AG08396 (cell line): ENCODE measurements at regions not wholly inside any gene's neighbourhood (a gene's known extent, or its start where the extent isn't known, plus 50 kb on each side); places are given as distances from the start of the nearest gene placed in this dataset.
"Not testable (repeated sequence)": the region's sequence is repeated elsewhere in the genome, so short reads cannot be mapped to it uniquely, and the experiment has no call there.

ENCODE experiments used
- DNase-seq: peaks from one replicate; pipeline ENCODE4 v3.0.0; 2012; ENCODE audit warnings: low spot score, mixed read lengths

DNA sequence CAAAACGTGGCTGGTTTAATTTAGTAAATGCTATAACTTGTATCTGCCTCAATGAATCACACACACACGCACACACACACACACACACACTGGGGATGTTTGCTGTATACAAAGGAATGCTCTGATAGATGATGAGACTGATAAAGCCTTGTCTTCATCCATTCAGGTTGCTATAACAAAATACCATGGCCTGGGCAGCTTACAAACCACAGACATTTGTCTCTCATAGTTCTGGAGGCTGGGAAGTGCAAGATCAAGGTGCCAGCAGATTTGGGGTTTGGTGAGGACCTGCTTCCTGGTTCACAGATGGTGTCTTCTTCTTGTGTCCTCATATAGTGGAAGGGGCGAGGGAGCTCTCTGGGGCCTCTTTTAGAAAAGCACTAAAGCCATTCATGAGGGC lies 149.5 kb upstream of the HDAC4 start:
- no peak for DNase-seq

DNA sequence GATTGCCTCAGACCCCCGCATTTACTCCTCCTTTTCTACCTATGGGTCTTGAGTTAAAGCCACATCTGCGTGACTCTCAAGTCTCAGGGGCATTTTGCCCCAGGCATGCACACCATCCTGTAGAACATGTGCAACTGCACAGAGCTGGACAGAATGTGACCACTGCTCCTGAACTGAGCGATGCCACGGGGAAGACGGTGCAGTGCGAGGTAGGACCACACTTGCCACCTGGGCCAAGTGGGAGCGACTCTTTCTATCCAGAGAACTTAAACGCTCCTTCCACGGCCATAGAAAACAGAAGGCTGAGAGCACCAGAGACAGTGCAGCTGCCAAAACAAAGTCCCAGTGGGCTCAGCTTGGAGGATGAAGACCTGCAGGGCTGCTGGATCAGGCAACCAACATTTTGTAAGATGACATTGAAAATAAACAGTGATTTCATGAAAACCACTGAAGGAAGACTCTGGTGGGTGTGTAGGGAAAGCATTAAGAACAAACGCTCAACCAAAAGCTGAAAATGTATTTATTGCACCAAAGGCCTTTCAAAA lies 149.0 kb upstream of the HDAC4 start:
- DNase-seq = no peak

GRCh38 chr2:239548965-239549595 lies 148.3 kb upstream of the HDAC4 start:
- DNase-seq = no peak

DNA sequence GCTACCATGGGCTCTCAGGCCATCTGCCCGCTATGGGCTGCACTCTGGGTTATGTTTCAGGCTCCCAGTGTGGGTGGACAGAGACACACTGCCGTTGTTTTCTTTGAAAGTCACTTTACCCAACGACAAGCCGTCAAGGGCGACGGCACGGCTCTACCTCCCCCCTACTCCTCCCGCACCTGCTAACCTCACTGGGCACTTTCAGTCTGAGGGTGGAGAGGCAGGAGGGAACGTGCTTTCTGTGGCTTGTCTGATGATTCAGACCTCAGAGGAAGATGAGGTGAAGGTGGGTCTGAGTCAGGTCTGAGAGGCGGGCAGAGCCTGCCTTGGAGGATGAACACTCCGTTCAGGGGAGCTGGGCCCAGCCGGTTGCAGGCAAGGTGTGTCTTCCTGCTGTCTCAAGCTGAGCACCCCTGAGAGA lies 147.6 kb upstream of the HDAC4 start:
- no peak for DNase-seq

- not testable (repeated sequence) for DNase-seq
Observed at GRCh38 chr2:239547140-239547539, 146.3 kb upstream of the HDAC4 start.

GRCh38 chr2:239546541-239546940 lies 145.7 kb upstream of the HDAC4 start:
- DNase-seq = no peak

GRCh38 chr2:239545741-239546392 lies 145.0 kb upstream of the HDAC4 start:
- DNase-seq = no peak

DNA sequence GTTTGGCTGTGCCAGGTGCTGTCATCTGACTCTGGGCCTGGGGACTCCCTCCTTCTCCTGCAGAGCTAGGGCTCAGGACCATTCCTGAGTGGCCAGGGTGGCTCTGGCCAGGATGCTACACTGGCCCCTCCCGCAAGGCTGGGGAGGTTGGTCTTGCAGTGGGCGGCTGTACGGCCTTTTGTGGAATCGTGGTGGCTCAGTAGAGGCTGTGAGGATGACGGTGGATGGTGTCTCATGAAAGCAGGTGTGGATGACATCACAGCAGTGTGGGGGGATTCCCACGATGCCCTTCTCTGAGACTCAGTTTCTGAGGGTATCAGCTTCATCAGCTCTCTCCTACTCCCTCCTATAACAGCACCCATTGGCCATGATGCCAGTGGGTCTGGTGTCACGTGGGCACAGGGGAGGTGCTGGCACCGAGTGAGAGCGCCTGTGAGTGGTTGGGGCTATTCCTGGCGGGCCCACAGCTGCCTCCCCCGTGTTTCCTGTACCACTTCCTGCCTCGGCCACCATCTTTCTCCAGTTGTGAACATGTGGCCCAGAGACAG lies 144.2 kb upstream of the HDAC4 start:
- DNase-seq = no peak

DNA sequence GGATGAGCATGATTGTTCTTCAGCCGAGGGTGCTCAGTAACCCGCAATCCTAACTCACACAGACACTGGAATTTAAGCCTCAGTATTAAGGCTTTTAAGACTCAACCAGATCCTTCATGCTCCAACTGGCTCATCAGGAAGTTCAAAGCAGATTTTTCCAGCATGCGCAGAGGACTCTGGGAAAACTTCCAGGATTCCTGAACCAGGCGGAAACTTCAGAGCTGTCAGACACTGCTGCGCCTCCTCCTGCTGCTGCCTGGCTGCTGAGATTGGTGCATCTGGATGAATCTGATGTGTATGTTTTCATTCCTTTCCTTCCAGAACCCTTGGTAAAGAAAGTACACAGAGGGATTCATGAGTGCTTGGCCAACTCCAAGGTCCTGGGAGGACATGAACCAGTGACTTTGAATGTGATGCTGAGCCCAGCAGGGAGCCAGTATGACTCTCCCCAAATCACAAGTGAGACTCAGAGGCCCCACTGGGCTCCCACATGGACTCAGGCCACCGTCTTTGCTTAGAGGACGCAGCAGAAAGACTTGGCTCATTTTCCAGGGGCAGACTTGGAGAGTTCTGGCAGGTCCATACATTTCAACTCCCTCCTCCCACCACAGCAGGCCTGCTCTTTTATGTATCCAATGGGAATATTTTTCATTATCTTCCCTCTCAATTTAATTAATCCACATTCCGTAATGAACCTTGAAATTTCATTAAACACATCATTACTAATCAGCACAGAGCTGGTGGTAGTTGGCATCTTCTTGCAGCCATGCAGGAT lies 143.5 kb upstream of the HDAC4 start:
- peak; percentile 30 for DNase-seq

GRCh38 chr2:239543702-239544101 lies 142.9 kb upstream of the HDAC4 start:
- no peak for DNase-seq

DNA sequence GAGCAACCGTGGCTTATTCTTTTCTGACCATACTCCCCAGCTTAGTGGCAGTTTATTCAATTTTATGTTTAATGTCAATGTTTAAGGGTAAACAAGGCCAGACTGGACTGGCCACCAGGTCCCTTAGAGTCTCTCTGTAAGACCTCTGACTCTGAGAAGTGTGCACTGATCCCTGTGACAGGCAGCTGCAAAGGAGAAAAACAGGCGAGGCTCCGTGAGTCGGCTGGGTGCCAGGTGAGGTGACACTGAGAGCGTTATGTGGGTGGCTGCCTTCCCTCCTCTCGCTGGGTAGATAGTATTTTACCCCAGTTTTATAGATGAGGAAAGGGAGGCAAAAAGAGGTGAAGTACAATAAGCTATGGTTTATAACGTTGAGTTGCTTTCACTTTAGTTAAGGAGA lies 139.4 kb upstream of the HDAC4 start:
- no peak for DNase-seq

DNA sequence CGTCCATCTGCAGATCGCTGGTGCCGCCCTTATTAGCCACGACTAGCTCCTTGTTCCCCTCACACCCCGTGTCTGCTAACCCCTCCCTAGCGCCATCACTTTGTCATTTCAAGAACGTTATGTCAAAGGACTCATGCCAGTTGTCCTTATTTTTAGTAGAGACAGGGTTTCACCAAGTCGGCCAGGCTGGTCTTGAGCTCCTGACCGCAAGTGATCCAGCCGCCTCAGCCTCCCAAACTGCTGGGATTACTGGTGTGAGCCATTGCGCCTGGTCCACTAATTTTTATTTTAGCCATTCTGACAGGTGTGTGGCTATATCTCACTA lies 138.9 kb upstream of the HDAC4 start:
- DNase-seq = no peak

DNA sequence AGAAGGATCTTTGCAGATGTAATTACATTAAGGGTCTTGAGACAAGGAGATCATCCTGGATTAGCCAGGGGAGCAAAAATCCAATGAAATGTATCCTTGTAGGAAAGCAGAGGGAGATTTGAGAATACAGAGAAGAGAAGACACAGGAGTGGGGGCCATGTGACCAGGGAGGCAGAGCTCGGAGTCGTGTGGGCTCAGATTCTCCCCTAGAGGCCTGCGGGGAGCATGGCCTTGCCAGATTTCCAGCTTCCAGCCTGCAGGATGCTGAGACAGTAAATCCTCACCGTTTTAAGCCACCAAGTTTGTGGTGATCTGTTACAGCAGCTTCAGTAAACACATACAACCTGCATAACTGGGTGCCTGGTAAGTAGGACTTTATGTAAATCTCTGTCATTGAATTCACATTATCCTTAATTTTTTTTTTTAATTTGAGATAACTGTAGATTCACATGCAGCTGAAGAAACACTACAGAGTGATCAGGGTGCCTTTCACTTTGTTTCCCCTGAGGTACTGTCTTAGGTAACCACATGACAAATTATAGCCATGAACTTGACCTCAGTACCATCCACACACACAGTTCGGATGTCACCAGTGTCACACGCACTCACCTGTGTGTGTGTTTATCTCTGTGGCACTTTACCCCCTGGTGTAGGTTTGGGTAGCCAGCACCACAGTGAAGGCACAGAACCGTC lies 138.4 kb upstream of the HDAC4 start:
- DNase-seq = no peak

DNA sequence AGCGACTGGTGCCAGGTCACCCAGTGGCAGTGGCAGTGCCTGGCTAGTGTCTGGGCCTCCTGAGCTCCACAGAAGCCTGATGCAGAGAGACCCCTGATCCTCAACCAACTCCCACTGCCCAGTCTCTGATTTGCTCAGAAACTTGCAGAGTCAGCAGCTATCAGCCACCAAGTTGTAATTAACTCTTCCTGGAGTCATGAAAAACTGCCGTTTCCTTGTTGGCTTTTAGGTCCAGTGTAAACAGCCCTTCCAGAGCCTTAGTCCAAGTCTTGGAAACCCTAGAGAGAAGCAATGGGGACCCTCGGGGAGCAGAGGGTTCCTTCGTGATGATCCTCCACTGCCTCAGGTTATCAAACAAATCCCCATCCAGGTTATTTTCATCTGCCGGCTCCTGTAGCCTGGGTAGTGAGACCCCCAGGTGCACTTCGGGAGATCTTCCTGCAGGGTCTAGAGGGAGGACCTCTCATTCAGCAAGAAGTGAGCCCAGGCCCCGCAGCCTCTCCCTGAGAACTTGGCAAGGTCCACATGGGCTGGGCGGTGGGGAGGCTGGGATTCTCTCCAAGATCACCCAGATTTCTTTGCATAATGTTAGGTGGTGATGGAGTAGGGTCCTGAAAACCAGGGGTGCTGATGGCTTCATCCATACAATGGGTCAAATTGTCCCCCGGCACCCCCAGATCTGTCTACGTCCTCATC lies 137.7 kb upstream of the HDAC4 start:
- DNase-seq = no peak

DNA sequence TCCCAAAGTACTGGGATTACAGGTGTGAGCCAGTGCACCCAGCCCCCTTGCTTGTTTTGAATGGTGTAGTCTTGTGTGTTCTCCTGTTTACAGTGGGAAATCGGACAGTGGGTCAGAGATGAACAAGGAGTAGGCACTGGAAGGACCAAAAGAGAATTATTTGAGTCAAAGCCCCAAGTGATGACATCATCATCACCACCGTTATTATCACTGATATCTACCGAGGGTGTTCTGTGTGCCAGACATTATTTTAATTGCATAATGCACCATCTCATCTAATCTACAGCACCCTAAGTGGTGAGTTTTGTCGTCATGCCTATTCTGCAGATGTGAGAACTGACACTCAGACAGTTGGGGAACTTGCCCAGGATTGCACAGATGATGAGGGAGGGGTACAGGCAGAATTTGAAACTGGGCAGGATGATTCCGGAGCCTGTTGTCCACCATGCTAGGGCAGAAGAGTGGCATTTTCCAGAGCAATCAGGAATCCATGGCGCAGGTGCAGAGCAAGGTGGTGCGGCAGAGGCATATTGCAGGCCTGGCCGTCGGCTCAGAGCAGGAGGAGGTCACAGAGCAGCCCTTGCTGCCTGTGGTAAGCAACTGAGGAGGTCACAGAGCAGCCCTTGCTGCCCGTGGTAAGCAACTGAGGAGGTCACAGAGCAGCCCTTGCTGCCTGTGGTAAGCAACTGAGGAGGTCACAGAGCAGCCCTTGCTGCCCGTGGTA lies 137.0 kb upstream of the HDAC4 start:
- no peak for DNase-seq

GRCh38 chr2:239536186-239536585 lies 135.4 kb upstream of the HDAC4 start:
- DNase-seq = no peak

- DNase-seq = no peak
Observed at GRCh38 chr2:239535413-239536144, 134.8 kb upstream of the HDAC4 start.

DNA sequence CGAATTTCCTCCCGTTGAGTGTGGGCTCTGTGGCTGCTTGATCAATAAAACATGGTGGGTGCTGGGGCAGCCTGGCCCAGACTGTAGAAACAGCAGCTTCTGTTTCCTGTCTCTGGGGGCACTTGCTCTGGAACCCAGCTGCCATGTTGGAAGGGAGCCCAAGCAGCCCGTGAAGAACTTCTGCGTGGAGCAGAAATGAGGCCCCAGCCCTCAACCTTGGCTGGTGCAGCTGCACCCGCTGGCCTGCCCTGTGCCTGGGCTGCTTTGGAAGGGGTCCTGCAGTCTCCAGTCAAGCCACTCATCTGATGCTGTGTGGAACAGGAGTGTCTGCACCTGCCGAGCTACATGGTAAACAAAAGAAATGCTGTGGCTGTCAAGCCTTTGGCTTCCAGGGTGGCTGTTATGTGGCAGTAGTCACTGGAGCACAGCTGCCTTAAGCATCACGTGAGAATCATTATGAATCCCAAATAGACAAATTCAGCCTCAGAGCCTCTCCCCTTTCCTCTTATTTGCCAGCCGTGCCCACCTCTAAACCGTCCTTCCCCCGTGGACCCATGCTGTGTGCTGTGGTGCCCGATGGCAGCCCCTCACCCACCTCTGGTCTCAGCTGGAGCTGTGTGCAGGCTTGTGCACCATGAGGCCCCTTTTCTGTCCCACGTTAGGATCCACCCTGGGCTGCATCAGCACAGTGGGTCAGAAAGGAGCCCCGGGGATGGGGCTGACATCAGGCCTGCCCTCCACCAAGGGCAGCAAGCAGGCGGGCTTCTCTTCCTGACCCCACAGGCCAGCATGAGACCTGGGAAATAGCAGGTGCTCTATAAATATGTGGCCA lies 134.0 kb upstream of the HDAC4 start:
- no peak for DNase-seq

GRCh38 chr2:239533569-239534316 lies 132.9 kb upstream of the HDAC4 start:
- DNase-seq = no peak
